ENCODE measurements at regions not wholly inside any gene's neighbourhood (a gene's known extent, or its start where the extent isn't known, plus 50 kb on each side); places are given as distances from the start of the nearest gene placed in this dataset.

- no peak overlapping the region for H3K4me3 ChIP-seq (ENCODE audit: insufficient read depth, low read depth, low read length)
- H3K27me3 ChIP-seq (ENCODE audit: control insufficient read depth, insufficient read depth, low read length, poor library complexity, severe bottlenecking) = no peaks in the 10 kb centered on the region
- no peaks in the 10 kb centered on the region for H3K4me1 ChIP-seq (ENCODE audit: control insufficient read depth, insufficient read depth, low read length)
- no peaks in the 10 kb centered on the region for H3K9me3 ChIP-seq (ENCODE audit: control insufficient read depth, low read length)
- H3K27ac ChIP-seq (ENCODE audit: insufficient read depth, low read depth, low read length, poor library complexity, severe bottlenecking) = no peak overlapping the region
- no peaks in the 10 kb centered on the region for H3K36me3 ChIP-seq (ENCODE audit: control insufficient read depth, insufficient read depth, low read length)
- WGBS, 2 experiments = 77 to 80% methylated on average over 7 of the region's 7 CpGs
Measured at GRCh38 chr1:5646486-5647149, 345.6 kb downstream of the NPHP4 start.

GRCh38 chr1:5645929-5646328 lies 346.3 kb downstream of the NPHP4 start:
- no peaks in the 10 kb centered on the region for H3K27me3 ChIP-seq (ENCODE audit: control insufficient read depth, insufficient read depth, low read length, poor library complexity, severe bottlenecking)
- no peak overlapping the region for H3K27ac ChIP-seq (ENCODE audit: insufficient read depth, low read depth, low read length, poor library complexity, severe bottlenecking)
- no peaks in the 10 kb centered on the region for H3K4me1 ChIP-seq (ENCODE audit: control insufficient read depth, insufficient read depth, low read length)
- no peaks in the 10 kb centered on the region for H3K36me3 ChIP-seq (ENCODE audit: control insufficient read depth, insufficient read depth, low read length)
- 90 to 93% methylated on average over 6 of the region's 6 CpGs for WGBS, 2 experiments
- no peak overlapping the region for H3K4me3 ChIP-seq (ENCODE audit: insufficient read depth, low read depth, low read length)
- no peaks in the 10 kb centered on the region for H3K9me3 ChIP-seq (ENCODE audit: control insufficient read depth, low read length)

GRCh38 chr1:5645135-5645399 lies 347.2 kb downstream of the NPHP4 start:
- 91 to 92% methylated on average over 5 of the region's 5 CpGs for WGBS, 2 experiments
- no peaks in the 10 kb centered on the region for H3K9me3 ChIP-seq (ENCODE audit: control insufficient read depth, low read length)
- no peaks in the 10 kb centered on the region for H3K4me1 ChIP-seq (ENCODE audit: control insufficient read depth, insufficient read depth, low read length)
- H3K27me3 ChIP-seq (ENCODE audit: control insufficient read depth, insufficient read depth, low read length, poor library complexity, severe bottlenecking) = no peaks in the 10 kb centered on the region
- H3K27ac ChIP-seq (ENCODE audit: insufficient read depth, low read depth, low read length, poor library complexity, severe bottlenecking) = no peak overlapping the region
- no peaks in the 10 kb centered on the region for H3K36me3 ChIP-seq (ENCODE audit: control insufficient read depth, insufficient read depth, low read length)
- H3K4me3 ChIP-seq (ENCODE audit: insufficient read depth, low read depth, low read length) = no peak overlapping the region

- H3K4me1 ChIP-seq (ENCODE audit: control insufficient read depth, insufficient read depth, low read length) = no peaks in the 10 kb centered on the region
- H3K9me3 ChIP-seq (ENCODE audit: control insufficient read depth, low read length) = no peaks in the 10 kb centered on the region
- no peaks in the 10 kb centered on the region for H3K27me3 ChIP-seq (ENCODE audit: control insufficient read depth, insufficient read depth, low read length, poor library complexity, severe bottlenecking)
- 93 to 94% methylated on average over 12 of the region's 12 CpGs for WGBS, 2 experiments
- no peak overlapping the region for H3K4me3 ChIP-seq (ENCODE audit: insufficient read depth, low read depth, low read length)
- no peaks in the 10 kb centered on the region for H3K36me3 ChIP-seq (ENCODE audit: control insufficient read depth, insufficient read depth, low read length)
- H3K27ac ChIP-seq (ENCODE audit: insufficient read depth, low read depth, low read length, poor library complexity, severe bottlenecking) = no peak overlapping the region
Measured at GRCh38 chr1:5644281-5645134, 347.7 kb downstream of the NPHP4 start.

GRCh38 chr1:5643360-5644107 lies 348.7 kb downstream of the NPHP4 start:
- Histone ChIP-seq H3K27me3 (ENCODE audit: control insufficient read depth, insufficient read depth, low read length, poor library complexity, severe bottlenecking) (no peaks in the 10 kb centered on the region), H3K27ac (ENCODE audit: insufficient read depth, low read depth, low read length, poor library complexity, severe bottlenecking) (no peak overlapping the region), H3K4me1 (ENCODE audit: control insufficient read depth, insufficient read depth, low read length) (no peaks in the 10 kb centered on the region), H3K4me3 (ENCODE audit: insufficient read depth, low read depth, low read length) (no peak overlapping the region), H3K36me3 (ENCODE audit: control insufficient read depth, insufficient read depth, low read length) (no peaks in the 10 kb centered on the region), H3K9me3 (ENCODE audit: control insufficient read depth, low read length) (no peaks in the 10 kb centered on the region)
- WGBS, 2 experiments = 91 to 92% methylated on average over 15 of the region's 15 CpGs

GRCh38 chr1:5640845-5641244 lies 351.4 kb downstream of the NPHP4 start:
- no peaks in the 10 kb centered on the region for H3K4me1 ChIP-seq (ENCODE audit: control insufficient read depth, insufficient read depth, low read length)
- 78 to 79% methylated on average over 6 of the region's 6 CpGs for WGBS, 2 experiments
- H3K36me3 ChIP-seq (ENCODE audit: control insufficient read depth, insufficient read depth, low read length) = no peaks in the 10 kb centered on the region
- H3K27ac ChIP-seq (ENCODE audit: insufficient read depth, low read depth, low read length, poor library complexity, severe bottlenecking) = no peak overlapping the region
- H3K27me3 ChIP-seq (ENCODE audit: control insufficient read depth, insufficient read depth, low read length, poor library complexity, severe bottlenecking) = no peaks in the 10 kb centered on the region
- no peak overlapping the region for H3K4me3 ChIP-seq (ENCODE audit: insufficient read depth, low read depth, low read length)
- no peaks in the 10 kb centered on the region for H3K9me3 ChIP-seq (ENCODE audit: control insufficient read depth, low read length)

GRCh38 chr1:5639106-5639722 lies 353.0 kb downstream of the NPHP4 start:
- H3K4me1 ChIP-seq (ENCODE audit: control insufficient read depth, insufficient read depth, low read length) = no peaks in the 10 kb centered on the region
- WGBS, 2 experiments = 90 to 92% methylated on average over 5 of the region's 5 CpGs
- H3K4me3 ChIP-seq (ENCODE audit: insufficient read depth, low read depth, low read length) = no peak overlapping the region
- no peaks in the 10 kb centered on the region for H3K27me3 ChIP-seq (ENCODE audit: control insufficient read depth, insufficient read depth, low read length, poor library complexity, severe bottlenecking)
- no peak overlapping the region for H3K27ac ChIP-seq (ENCODE audit: insufficient read depth, low read depth, low read length, poor library complexity, severe bottlenecking)
- no peaks in the 10 kb centered on the region for H3K36me3 ChIP-seq (ENCODE audit: control insufficient read depth, insufficient read depth, low read length)
- H3K9me3 ChIP-seq (ENCODE audit: control insufficient read depth, low read length) = no peaks in the 10 kb centered on the region

GRCh38 chr1:5638582-5638981 lies 353.6 kb downstream of the NPHP4 start:
- 88 to 97% methylated on average over 3 of the region's 3 CpGs for WGBS, 2 experiments
- no peaks in the 10 kb centered on the region for H3K36me3 ChIP-seq (ENCODE audit: control insufficient read depth, insufficient read depth, low read length)
- H3K27me3 ChIP-seq (ENCODE audit: control insufficient read depth, insufficient read depth, low read length, poor library complexity, severe bottlenecking) = no peaks in the 10 kb centered on the region
- H3K4me1 ChIP-seq (ENCODE audit: control insufficient read depth, insufficient read depth, low read length) = no peaks in the 10 kb centered on the region
- no peaks in the 10 kb centered on the region for H3K9me3 ChIP-seq (ENCODE audit: control insufficient read depth, low read length)
- no peak overlapping the region for H3K4me3 ChIP-seq (ENCODE audit: insufficient read depth, low read depth, low read length)
- H3K27ac ChIP-seq (ENCODE audit: insufficient read depth, low read depth, low read length, poor library complexity, severe bottlenecking) = no peak overlapping the region

GRCh38 chr1:5637171-5637570 lies 355.1 kb downstream of the NPHP4 start:
- Histone ChIP-seq H3K36me3 (ENCODE audit: control insufficient read depth, insufficient read depth, low read length) (no peaks in the 10 kb centered on the region), H3K27me3 (ENCODE audit: control insufficient read depth, insufficient read depth, low read length, poor library complexity, severe bottlenecking) (no peaks in the 10 kb centered on the region), H3K27ac (ENCODE audit: insufficient read depth, low read depth, low read length, poor library complexity, severe bottlenecking) (no peak overlapping the region), H3K9me3 (ENCODE audit: control insufficient read depth, low read length) (no peaks in the 10 kb centered on the region), H3K4me1 (ENCODE audit: control insufficient read depth, insufficient read depth, low read length) (no peaks in the 10 kb centered on the region), H3K4me3 (ENCODE audit: insufficient read depth, low read depth, low read length) (no peak overlapping the region)
- 89 to 90% methylated on average over 2 of the region's 2 CpGs for whole genome bisulfite sequencing, 2 experiments

- H3K27ac ChIP-seq (ENCODE audit: insufficient read depth, low read depth, low read length, poor library complexity, severe bottlenecking) = no peak overlapping the region
- WGBS, 2 experiments = 89 to 99% methylated on average over 4 of the region's 4 CpGs
- no peaks in the 10 kb centered on the region for H3K9me3 ChIP-seq (ENCODE audit: control insufficient read depth, low read length)
- no peaks in the 10 kb centered on the region for H3K36me3 ChIP-seq (ENCODE audit: control insufficient read depth, insufficient read depth, low read length)
- no peaks in the 10 kb centered on the region for H3K27me3 ChIP-seq (ENCODE audit: control insufficient read depth, insufficient read depth, low read length, poor library complexity, severe bottlenecking)
- no peak overlapping the region for H3K4me3 ChIP-seq (ENCODE audit: insufficient read depth, low read depth, low read length)
- no peaks in the 10 kb centered on the region for H3K4me1 ChIP-seq (ENCODE audit: control insufficient read depth, insufficient read depth, low read length)
Measured at GRCh38 chr1:5634893-5635292, 357.3 kb downstream of the NPHP4 start.

Measured in ectodermal cell (in vitro differentiated cells).